ENCODE measurements at regions not wholly inside any gene's neighbourhood (a gene's known extent, or its start where the extent isn't known, plus 50 kb on each side); places are given as distances from the start of the nearest gene placed in this dataset.

- no peak for TF ChIP-seq CTCF (conservative IDR thresholded peaks at IDR 0.05; ENCODE audit: low read depth, low read length)
- TF ChIP-seq EZH2 (IDR thresholded peaks at IDR 0.05; ENCODE audit: low read length, unreplicated experiment), result no peak
Measured at GRCh38 chr6:104409913-104410312, 449.8 kb downstream of the HACE1 start.

All from PC-3 (cell line).